Ovary (tissue), 3 donors: ENCODE measurements at regions not wholly inside any gene's neighbourhood (a gene's known extent, or its start where the extent isn't known, plus 50 kb on each side); places are given as distances from the start of the nearest gene placed in this dataset.

Experiments used
- POLR2A ChIP-seq: fragments of 450-650 bp; IDR thresholded peaks from one replicate; pipeline ENCODE4 v1.6.1; 2017; ENCODE audit warnings: antibody characterized with exemption, mild to moderate bottlenecking, moderate library complexity
- TF ChIP-seq, protein P1 (sequence below), 3 donors: fragments of 450-650 bp in 2 of 3; fragments of 200-600 bp in 1 of 3; IDR thresholded peaks; one replicate each; pipeline versions ENCODE4 v1.5.1 to v1.8.0; 2016 to 2022; ENCODE audit warnings: antibody characterized with exemption in 3 of 3, mild to moderate bottlenecking in 1 of 3
- donor health status: DM: no; HTN: no; CAD: no.

DNA sequence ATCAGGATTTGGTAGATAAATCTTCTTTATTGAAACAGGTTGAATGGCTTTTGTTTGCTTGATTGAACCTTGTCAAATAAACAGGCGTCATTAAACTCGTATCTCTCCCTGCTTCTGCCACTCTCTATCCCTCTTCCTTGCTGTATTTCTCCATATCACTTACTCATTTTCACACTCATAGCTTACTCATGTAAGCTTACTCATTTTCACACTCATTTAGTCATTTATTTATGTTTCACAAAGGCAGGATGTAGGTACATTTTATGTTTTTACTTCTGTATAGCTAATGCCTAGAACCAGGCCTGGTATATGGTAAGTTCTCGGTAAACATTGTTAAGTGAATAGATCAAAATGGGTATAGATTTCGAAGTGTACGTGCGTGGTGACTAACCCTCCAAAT, 450.0 kb downstream of the PMP22 start:
- TF ChIP-seq, protein P1, sequence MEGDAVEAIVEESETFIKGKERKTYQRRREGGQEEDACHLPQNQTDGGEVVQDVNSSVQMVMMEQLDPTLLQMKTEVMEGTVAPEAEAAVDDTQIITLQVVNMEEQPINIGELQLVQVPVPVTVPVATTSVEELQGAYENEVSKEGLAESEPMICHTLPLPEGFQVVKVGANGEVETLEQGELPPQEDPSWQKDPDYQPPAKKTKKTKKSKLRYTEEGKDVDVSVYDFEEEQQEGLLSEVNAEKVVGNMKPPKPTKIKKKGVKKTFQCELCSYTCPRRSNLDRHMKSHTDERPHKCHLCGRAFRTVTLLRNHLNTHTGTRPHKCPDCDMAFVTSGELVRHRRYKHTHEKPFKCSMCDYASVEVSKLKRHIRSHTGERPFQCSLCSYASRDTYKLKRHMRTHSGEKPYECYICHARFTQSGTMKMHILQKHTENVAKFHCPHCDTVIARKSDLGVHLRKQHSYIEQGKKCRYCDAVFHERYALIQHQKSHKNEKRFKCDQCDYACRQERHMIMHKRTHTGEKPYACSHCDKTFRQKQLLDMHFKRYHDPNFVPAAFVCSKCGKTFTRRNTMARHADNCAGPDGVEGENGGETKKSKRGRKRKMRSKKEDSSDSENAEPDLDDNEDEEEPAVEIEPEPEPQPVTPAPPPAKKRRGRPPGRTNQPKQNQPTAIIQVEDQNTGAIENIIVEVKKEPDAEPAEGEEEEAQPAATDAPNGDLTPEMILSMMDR (IDR thresholded peaks at IDR 0.05), result no peak
- TF ChIP-seq POLR2A, result no peak
